ENCODE measurements at regions not wholly inside any gene's neighbourhood (a gene's known extent, or its start where the extent isn't known, plus 50 kb on each side); places are given as distances from the start of the nearest gene placed in this dataset.

- no peak overlapping the region for H2BK15ac ChIP-seq (ENCODE audit: low read depth, low read length)
- ChIA-PET CTCF (no interaction called here), POLR2A (ENCODE audit: unreplicated experiment) (no interaction called here)
- no peak overlapping the region for H3K4me3 ChIP-seq (ENCODE audit: insufficient read depth, low read depth, low read length)
- H4K5ac ChIP-seq (ENCODE audit: low read depth, low read length): no peak overlapping the region
- no peak overlapping the region for H2AK5ac ChIP-seq (ENCODE audit: low read depth, low read length)
- no peak overlapping the region for H2AK9ac ChIP-seq (replicated peaks; ENCODE audit: low read depth, low read length, poor library complexity)
- no peak overlapping the region for H3K56ac ChIP-seq (ENCODE audit: extremely low read depth, insufficient read depth, low read length)
- ATAC-seq (ENCODE audit: low read depth): no peak
- WGBS, 2 experiments (ENCODE audit: extremely low coverage in 2 of 2, insufficient read length in 1 of 2): no CpG with 5 or more reads among the region's 1 CpG
- no peak overlapping the region for H3K9ac ChIP-seq (ENCODE audit: low read depth, low read length)
- H2AFZ ChIP-seq (replicated peaks; ENCODE audit: low read length, poor library complexity): no peak overlapping the region
- no peak overlapping the region for H4K91ac ChIP-seq (ENCODE audit: insufficient read depth, low read depth, low read length)
- H3K18ac ChIP-seq (ENCODE audit: low read depth, low read length): no peak overlapping the region
- no peaks in the 10 kb centered on the region for H3K79me1 ChIP-seq (ENCODE audit: low read depth in 1 of 2, low read length in 2 of 2)
- H3K4me2 ChIP-seq (ENCODE audit: low read depth, low read length): no peak overlapping the region
- intact Hi-C loops (cut with micrococcal nuclease): no loop called here
- no peak overlapping the region for H3K4ac ChIP-seq (ENCODE audit: low read depth, low read length)
- BruUV-seq (replicated peaks): no TSS peak
- no peaks in the 10 kb centered on the region for H3K27me3 ChIP-seq (ENCODE audit: control insufficient read depth, insufficient read depth, low read length)
- H3K27ac ChIP-seq (ENCODE audit: insufficient read depth, low read length): no peak overlapping the region
- in situ Hi-C loops (cut with MboI; ENCODE audit: low sequenced_read_pairs): no loop called here
- H2BK120ac ChIP-seq (ENCODE audit: low read depth, low read length): no peak overlapping the region
- no peak overlapping the region for H2BK5ac ChIP-seq (ENCODE audit: low read depth, low read length, poor library complexity, severe bottlenecking)
- no peak overlapping the region for H3K23ac ChIP-seq (ENCODE audit: low read depth, low read length)
- no peaks in the 10 kb centered on the region for H3K9me1 ChIP-seq (ENCODE audit: insufficient read depth, low read length)
- dilution Hi-C loops (cut with HindIII; ENCODE audit: low sequenced_read_pairs, unreplicated experiment): no loop called here
- H3K36me3 ChIP-seq (ENCODE audit: control insufficient read depth, insufficient read depth, low read length): no peaks in the 10 kb centered on the region
- no peak overlapping the region for H2BK20ac ChIP-seq (ENCODE audit: low read depth, low read length)
- no peaks in the 10 kb centered on the region for H3K9me3 ChIP-seq (ENCODE audit: control insufficient read depth, insufficient read depth, low read length)
- no peak for DNase-seq
- TF ChIP-seq SMC3 (IDR thresholded peaks at IDR 0.05; ENCODE audit: low read depth, low read length) (no peak), CHD1 (IDR thresholded peaks at IDR 0.05; ENCODE audit: low read depth, low read length) (no peak), RFX5 (IDR thresholded peaks at IDR 0.05; ENCODE audit: low read depth, low read length) (no peak), CTCF (conservative IDR thresholded peaks at IDR 0.05; ENCODE audit: low read depth, low read length) (no peak), BHLHE40 (IDR thresholded peaks at IDR 0.05; ENCODE audit: low read depth, low read length) (no peak), MAFK (IDR thresholded peaks at IDR 0.05; ENCODE audit: low read depth, low read length) (no peak), CEBPB (IDR thresholded peaks at IDR 0.05; ENCODE audit: low read depth, low read length) (no peak), MAZ (IDR thresholded peaks at IDR 0.05; ENCODE audit: borderline replicate concordance, low read depth, low read length) (no peak), POLR2A (IDR thresholded peaks at IDR 0.05; ENCODE audit: low read depth, low read length) (no peak), RAD21 (IDR thresholded peaks at IDR 0.05; ENCODE audit: low read length) (no peak), RCOR1 (IDR thresholded peaks at IDR 0.05; ENCODE audit: insufficient replicate concordance, low read length) (no peak), NFE2L2 (IDR thresholded peaks at IDR 0.05; ENCODE audit: low read depth, low read length) (no peak)
- H3K14ac ChIP-seq (replicated peaks; ENCODE audit: low read depth, low read length): no peak overlapping the region
- no peak overlapping the region for H4K8ac ChIP-seq (ENCODE audit: low read depth in 2 of 2, low read length in 2 of 2)
- peaks cover 1% of the 10 kb centered on the region; the same call in 1 of the 2 replicates for H3K4me1 ChIP-seq (ENCODE audit: control insufficient read depth, insufficient read depth, low read length)
- H4K20me1 ChIP-seq (ENCODE audit: insufficient read depth, low read length): no peaks in the 10 kb centered on the region
Observed at GRCh38 chr20:60518022-60518421, 559.8 kb downstream of the CDH26 start.
